ENCODE measurements at regions not wholly inside any gene's neighbourhood (a gene's known extent, or its start where the extent isn't known, plus 50 kb on each side); places are given as distances from the start of the nearest gene placed in this dataset.

GRCh38 chr2:120948662-120949011 lies 213.0 kb downstream of the GLI2 start:
- TF ChIP-seq, protein P1, sequence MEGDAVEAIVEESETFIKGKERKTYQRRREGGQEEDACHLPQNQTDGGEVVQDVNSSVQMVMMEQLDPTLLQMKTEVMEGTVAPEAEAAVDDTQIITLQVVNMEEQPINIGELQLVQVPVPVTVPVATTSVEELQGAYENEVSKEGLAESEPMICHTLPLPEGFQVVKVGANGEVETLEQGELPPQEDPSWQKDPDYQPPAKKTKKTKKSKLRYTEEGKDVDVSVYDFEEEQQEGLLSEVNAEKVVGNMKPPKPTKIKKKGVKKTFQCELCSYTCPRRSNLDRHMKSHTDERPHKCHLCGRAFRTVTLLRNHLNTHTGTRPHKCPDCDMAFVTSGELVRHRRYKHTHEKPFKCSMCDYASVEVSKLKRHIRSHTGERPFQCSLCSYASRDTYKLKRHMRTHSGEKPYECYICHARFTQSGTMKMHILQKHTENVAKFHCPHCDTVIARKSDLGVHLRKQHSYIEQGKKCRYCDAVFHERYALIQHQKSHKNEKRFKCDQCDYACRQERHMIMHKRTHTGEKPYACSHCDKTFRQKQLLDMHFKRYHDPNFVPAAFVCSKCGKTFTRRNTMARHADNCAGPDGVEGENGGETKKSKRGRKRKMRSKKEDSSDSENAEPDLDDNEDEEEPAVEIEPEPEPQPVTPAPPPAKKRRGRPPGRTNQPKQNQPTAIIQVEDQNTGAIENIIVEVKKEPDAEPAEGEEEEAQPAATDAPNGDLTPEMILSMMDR (conservative IDR thresholded peaks at IDR 0.05; ENCODE audit: low read length) = no peak
- TF ChIP-seq EZH2phosphoT487 (IDR thresholded peaks at IDR 0.05; ENCODE audit: borderline replicate concordance) = no peak
